ENCODE measurements at regions not wholly inside any gene's neighbourhood (a gene's known extent, or its start where the extent isn't known, plus 50 kb on each side); places are given as distances from the start of the nearest gene placed in this dataset.

- Histone ChIP-seq H2BK20ac (ENCODE audit: low read length) (no peak overlapping the region), H2AFZ (ENCODE audit: low read length) (no peak overlapping the region), H4K91ac (replicated peaks; ENCODE audit: insufficient read length, low read length) (no peak overlapping the region), H3K14ac (ENCODE audit: insufficient read length) (no peak overlapping the region), H2BK12ac (ENCODE audit: low read depth, low read length) (no peak overlapping the region), H2BK15ac (ENCODE audit: low read length) (no peak overlapping the region), H3K56ac (replicated peaks; ENCODE audit: insufficient read length, low read depth, low read length) (no peak overlapping the region), H2BK5ac (ENCODE audit: low read depth, low read length) (no peak overlapping the region), H3K9me3 (ENCODE audit: insufficient read depth in 2 of 2, low read depth in 1 of 2, low read length in 1 of 2) (no peaks in the 10 kb centered on the region), H3K4me3 (ENCODE audit: extremely low read depth in 1 of 4, insufficient read depth in 2 of 4, low read depth in 3 of 4, low read length in 4 of 4) (no peak overlapping the region), H4K20me1 (replicated peaks in 1 of 2; ENCODE audit: control insufficient read depth in 1 of 2, insufficient read depth in 2 of 2, low read length in 2 of 2) (no peaks in the 10 kb centered on the region), H3K4ac (replicated peaks; ENCODE audit: insufficient read length, low read depth, low read length) (no peak overlapping the region), H3K4me1 (replicated peaks in 1 of 4; ENCODE audit: control insufficient read depth in 3 of 4, insufficient read depth in 4 of 4, low read length in 3 of 4) (no peaks in the 10 kb centered on the region), H2BK120ac (replicated peaks; ENCODE audit: low read depth, low read length) (no peak overlapping the region), H3K18ac (ENCODE audit: extremely low read depth, low read length) (no peak overlapping the region), H3K79me1 (ENCODE audit: low read depth, low read length) (no peaks in the 10 kb centered on the region), H3K23ac (ENCODE audit: insufficient read length) (no peak overlapping the region), H3K79me2 (ENCODE audit: control insufficient read depth in 1 of 2, insufficient read depth in 2 of 2, low read length in 2 of 2) (no peaks in the 10 kb centered on the region), H3K27ac (ENCODE audit: low read depth, low read length) (no peak overlapping the region), H4K5ac (ENCODE audit: insufficient read length, low read depth, low read length) (no peak overlapping the region), H2AK5ac (ENCODE audit: low read depth, low read length) (no peak overlapping the region), H3K4me2 (ENCODE audit: insufficient read depth in 1 of 2, low read depth in 2 of 2, low read length in 2 of 2) (no peak overlapping the region), H3K27me3 (replicated peaks in 1 of 4; ENCODE audit: control insufficient read depth in 3 of 4, extremely low read depth in 1 of 4, insufficient read depth in 3 of 4, low read length in 3 of 4) (peaks cover 0 to 1% (median 0%) of the 10 kb centered on the region in 4 experiments; a peak in 1 of 7 replicates), H3K9ac (replicated peaks in 1 of 4; ENCODE audit: extremely low read depth in 1 of 4, low read depth in 3 of 4, low read length in 3 of 4) (no peak overlapping the region), H3K36me3 (ENCODE audit: control insufficient read depth in 2 of 4, insufficient read depth in 4 of 4, low read length in 3 of 4) (no peaks in the 10 kb centered on the region), H3K23me2 (ENCODE audit: low read depth, low read length) (no peaks in the 10 kb centered on the region), H4K8ac (ENCODE audit: extremely low read depth, insufficient read depth, low read length) (no peak overlapping the region)
- no peak for DNase-seq (ENCODE audit: low read depth in 1 of 2, low spot score in 2 of 2)
- FAIRE-seq = no peak
- TF ChIP-seq USF2 (IDR thresholded peaks at IDR 0.05; ENCODE audit: low read length) = no peak
- TF ChIP-seq JUN (IDR thresholded peaks at IDR 0.05; ENCODE audit: low read depth, low read length) = no peak
- TF ChIP-seq GABPA (IDR thresholded peaks at IDR 0.05; ENCODE audit: borderline replicate concordance, insufficient read depth, low read length) = no peak
- no peak for TF ChIP-seq PHF8 (conservative IDR thresholded peaks at IDR 0.05; ENCODE audit: low read depth, low read length)
- TF ChIP-seq BCL11A (IDR thresholded peaks at IDR 0.05; ENCODE audit: low read depth in 2 of 2, low read length in 2 of 2) = no peak
- TF ChIP-seq YY1 (IDR thresholded peaks at IDR 0.05; ENCODE audit: low read depth, low read length) = no peak
- no peak for TF ChIP-seq NANOG (IDR thresholded peaks at IDR 0.05; ENCODE audit: insufficient read depth, low read depth, low read length, poor library complexity, severe bottlenecking)
- no peak for TF ChIP-seq EGR1 (IDR thresholded peaks at IDR 0.05; ENCODE audit: borderline replicate concordance, low read depth, low read length)
- no peak for TF ChIP-seq MAFK (IDR thresholded peaks at IDR 0.05; ENCODE audit: low read depth, low read length)
- no peak for TF ChIP-seq EZH2 (IDR thresholded peaks at IDR 0.05; ENCODE audit: low read depth, low read length, severe bottlenecking)
- TF ChIP-seq GTF2F1 (IDR thresholded peaks at IDR 0.05; ENCODE audit: borderline replicate concordance, low read depth, low read length) = no peak
- TF ChIP-seq POU5F1 (IDR thresholded peaks at IDR 0.05; ENCODE audit: low read depth, low read length) = no peak
- TF ChIP-seq ZNF274 (IDR thresholded peaks at IDR 0.05; ENCODE audit: borderline replicate concordance, extremely low read depth, low read length) = no peak
- no peak for TF ChIP-seq MAX (IDR thresholded peaks at IDR 0.05)
- ChIA-PET CTCF (ENCODE audit: partially characterized antibody) (no interaction called here), POLR2A (ENCODE audit: partially characterized antibody) (no interaction called here)
- 94% methylated on average over 2 of the region's 2 CpGs; no CpG with 5 or more reads in 1 of the 2 experiments for WGBS, 2 experiments (ENCODE audit: extremely low coverage in 1 of 2, insufficient coverage in 1 of 2, insufficient read length in 1 of 2, insufficient replicate concordance in 2 of 2, low coverage in 1 of 2, low lambda C conversion rate in 2 of 2, missing lambda C conversion rate in 1 of 2)
These were observed 524.4 kb upstream of the CHD1 start for GRCh38 chr5:99453196-99453595.

Data from H1 (cell line).